Activated CD4-positive, alpha-beta T cell treated with anti-CD3 and anti-CD28 coated beads, Interleukin-2, Interleukin-6, amounts not matched to agents 100 ng/mL and 50 ng/mL, durations not matched to agents 16 hours and 8 hours (primary cell): ENCODE measurements at regions not wholly inside any gene's neighbourhood (a gene's known extent, or its start where the extent isn't known, plus 50 kb on each side); places are given as distances from the start of the nearest gene placed in this dataset.
"Not testable (repeated sequence)": the region's sequence is repeated elsewhere in the genome, so short reads cannot be mapped to it uniquely, and the experiment has no call there.

Source experiments
- DNase-seq: peaks from one replicate; pipeline ENCODE4 v3.0.0-alpha.2; 2020

DNA sequence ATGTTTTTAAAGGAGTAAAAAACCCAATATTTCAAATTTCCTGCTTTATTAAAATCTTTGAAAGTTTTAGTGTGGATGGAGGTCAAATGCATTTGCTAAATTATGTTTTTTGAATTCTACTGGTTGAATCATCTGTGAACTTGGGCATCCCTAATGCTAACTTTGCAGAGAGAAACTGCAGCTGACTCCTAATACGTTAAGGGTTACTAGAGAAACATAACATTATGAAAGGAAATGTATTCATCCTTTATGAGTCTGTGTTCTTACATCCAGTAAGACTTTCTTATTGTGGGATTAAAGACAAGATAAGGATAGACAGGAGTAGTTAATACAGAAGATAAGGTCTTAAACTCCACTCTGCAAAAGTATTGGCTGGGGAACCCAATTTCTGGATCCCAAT is 140.6 kb downstream of the FAM124B start:
- no peak for DNase-seq

DNA sequence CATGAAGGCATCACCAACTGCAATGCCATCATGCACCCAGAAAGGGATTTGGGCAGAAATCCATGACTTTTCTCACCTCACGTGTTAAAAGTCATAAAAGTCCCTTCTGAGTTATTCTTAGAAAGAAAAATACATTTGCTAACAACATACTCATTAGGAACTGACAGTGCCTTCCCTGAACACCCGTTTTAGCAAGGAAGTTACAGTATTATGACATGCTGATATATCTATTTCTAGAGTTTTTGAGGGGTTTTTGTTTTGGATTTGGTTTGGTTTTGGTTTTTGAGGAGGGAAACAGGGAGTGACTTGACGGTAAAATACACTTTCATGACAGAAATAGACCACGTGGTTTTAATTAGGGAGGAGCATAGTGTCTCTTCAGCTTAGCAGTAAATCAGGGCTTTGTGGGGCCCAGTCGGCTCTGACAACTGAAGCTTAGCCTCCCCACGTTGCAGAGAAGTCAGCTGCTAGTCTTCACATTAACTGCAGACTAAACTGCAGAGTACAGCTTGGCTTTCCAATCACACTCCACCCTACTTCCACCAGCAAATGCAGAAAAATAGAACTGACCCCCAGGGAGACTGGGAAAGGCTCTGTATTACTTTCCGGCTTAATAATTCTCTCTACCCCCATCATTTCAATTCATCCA is 141.4 kb downstream of the FAM124B start:
- no peak for DNase-seq

DNA sequence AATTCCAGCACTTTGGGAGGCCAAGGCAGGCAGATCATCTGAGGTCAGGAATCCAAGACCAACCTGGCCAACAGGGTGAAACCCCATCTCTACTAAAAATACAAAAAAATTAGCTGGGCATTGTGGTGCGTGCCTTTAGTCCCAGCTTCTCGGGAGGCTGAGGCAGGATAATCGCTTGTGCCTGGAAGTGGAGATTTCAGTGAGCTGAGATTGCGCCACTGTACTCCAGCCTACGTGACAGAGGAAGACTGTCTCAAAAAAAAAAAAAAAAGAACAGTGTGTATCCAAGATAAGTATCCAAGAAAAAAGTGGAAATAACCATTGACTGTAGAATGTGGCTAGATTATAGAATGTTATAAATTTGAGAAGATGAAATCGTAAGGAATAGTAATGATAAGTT is 142.1 kb downstream of the FAM124B start:
- DNase-seq, result no peak

DNA sequence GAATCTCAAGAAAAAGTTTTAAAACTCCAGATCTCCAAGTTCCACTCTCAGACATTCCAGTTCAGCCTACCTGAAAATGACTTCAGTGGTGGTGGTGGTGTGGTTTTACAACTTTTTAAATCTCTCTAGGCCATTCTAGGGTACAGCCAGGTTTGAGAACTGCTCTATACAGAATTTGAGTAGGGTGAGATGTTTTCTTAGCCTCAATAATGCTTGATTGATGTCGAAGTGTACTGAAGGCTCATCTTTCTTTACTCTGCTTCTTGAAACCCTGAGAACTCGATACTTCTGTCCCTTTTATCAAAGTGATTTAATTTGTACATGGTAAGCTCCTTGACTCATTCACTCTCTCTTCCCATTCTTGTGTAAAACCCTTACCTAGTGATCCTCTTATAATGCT is 143.8 kb downstream of the FAM124B start:
- DNase-seq, result no peak

DNA sequence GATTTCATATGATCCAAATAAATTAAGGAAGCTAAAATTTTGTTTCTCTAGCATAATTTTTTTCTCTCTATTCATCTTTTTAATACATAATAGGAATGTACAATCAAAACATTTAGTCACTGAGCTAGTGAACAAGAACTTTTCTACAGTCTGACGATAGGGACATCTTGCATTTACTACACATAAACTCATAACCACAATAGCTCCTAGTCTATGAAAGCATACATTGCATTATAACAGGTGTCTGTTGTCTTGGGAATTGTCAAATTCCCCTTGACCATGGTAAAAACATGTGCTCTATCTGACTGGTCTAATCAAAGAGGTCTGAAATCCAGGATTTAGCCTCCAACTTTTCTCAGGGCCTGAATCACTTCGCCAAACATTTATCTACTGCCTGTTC is 144.8 kb downstream of the FAM124B start:
- no peak for DNase-seq

DNA sequence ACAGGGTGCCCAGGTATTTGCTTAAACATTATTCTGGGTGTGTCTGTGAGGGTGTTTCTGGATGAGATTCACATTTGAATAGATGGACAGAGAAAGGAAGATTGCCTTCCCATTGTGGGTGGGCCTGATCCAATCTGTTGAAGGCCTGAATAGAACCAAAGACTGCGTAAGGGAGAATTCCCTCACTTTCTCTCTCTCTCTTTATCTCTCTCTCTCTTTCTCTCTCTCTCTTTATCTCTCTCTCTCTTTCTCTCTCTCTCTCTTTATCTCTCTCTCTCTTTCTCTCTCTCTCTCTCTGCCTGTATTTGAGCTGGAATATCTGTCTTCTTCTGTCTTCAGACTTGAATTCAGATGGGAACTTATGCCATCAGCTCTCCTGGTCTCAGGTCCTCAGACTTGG is 148.4 kb downstream of the FAM124B start:
- no peak for DNase-seq

DNA sequence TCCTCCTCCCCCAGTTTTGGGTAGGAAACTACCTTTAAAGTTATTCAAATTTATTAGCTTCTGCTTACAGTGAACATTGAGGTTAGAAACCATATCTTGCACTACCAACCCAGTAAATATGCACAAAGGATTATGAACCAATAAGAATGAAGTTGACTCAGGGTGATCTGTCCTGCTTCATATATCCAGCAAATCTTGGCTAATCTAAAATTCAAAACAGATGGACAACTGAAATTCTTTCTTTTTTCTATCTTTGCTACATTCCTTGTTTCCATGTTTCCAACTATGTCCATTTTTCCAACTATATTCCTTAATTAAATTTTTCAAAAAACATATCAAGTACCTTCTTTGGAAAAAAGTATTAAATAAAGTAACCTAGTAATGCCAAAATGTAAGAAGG is 149.3 kb downstream of the FAM124B start:
- no peak for DNase-seq

DNA sequence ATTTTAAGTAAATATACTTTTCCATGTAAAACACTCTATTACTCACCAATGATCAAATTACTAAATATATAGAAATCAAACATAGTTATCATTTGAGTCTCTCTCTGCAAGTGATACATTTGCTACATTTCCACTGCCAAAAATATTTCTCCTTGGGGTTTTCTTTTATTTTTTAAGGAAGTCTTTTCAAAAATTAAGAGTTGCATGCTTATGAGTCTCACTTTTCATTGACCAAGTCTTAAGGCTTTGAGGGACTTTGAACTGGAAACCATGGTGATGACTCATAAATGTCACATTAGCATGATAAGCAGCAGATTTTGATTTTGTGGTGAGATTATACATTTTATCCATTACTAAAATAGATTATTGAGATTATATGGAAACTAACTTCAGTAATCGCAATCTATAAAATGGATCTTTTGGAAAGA is 152.9 kb downstream of the FAM124B start:
- no peak for DNase-seq

DNA sequence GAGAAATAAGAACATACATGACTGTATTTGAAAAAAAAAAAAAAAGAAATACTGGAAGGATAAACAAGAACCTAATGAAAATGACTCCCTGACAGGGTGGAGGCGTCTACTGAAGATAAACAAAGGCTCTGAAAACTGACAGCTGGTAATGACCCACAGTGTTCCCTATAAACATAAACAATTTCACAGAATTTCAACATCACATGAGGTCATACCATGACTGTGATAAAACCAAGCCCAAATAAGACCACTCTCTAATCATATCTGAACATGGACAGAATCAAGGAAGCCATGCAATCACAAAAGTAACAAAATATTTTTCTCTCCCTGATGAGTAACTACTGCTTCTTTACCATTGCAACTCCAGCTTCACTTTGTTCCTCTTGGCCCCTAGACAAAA is 159.3 kb downstream of the FAM124B start:
- no peak for DNase-seq

DNA sequence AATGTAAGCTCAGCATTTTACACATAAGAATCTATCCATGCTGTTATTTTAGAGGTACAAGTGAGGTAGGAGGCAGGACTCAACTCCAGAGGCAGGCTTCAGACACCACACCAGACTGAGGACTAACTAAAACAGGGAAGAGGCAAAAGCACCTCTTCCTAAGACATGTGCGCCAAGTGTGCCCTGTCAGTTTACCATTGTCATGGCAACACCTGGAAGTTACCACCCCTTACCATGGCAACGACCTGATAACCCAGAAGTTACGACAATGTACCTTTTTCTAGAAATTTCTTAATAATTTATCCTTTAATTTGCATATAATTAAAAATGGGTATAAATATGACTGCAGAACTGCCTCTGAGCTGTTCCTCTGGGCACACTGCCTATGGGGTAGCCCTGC is 160.1 kb downstream of the FAM124B start:
- no peak for DNase-seq

DNA sequence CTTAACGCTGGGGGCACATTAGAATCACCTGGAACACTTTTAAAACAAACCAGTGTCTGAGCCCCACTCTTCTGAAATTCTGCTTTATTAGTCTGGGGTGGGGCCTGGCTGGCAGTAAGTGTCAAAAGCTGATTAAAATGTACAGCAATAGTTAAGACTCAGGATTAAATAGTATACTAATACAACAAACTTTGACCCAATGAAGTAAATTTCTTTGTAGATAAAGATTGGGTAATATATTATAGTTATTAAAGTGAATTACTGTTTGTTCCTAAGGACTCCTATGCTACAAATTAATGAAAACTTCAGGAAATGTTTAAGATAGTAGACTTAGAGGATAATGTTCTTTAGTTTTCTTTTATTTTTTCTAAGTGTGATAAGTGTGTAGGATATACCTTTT is 160.9 kb downstream of the FAM124B start:
- no peak for DNase-seq

DNA sequence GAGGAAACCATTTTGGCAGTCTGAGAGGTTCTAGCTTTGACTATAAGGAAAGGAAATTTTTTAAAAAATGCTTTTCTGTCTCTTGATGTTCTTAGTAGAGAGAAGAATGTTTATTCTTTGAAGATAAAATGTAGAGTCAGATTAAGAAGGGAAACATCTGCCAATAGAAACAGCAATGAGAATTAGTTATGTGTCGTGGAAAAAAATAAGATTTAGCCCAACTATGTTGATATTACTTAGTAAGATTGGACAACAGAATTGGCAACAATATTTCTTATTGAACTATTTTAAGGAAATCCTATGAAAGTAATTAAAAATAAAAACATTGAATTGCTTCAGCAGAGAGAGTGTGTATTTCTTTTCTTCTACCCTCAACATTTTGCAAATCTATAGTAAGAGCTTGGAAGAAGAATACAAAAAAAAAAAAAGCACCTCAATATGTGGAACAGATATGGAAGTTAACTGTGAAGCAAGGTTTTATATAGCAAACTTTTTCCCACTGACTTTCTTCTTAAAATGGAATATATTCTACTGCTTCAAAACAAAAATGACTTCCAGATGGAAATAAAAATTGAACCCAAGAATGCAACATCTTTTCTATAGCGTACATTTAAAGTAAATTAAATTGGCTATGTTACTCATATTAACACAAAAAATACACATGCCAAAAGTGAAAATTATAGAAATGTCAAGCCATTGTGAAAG is 177.9 kb downstream of the FAM124B start:
- no peak for DNase-seq

DNA sequence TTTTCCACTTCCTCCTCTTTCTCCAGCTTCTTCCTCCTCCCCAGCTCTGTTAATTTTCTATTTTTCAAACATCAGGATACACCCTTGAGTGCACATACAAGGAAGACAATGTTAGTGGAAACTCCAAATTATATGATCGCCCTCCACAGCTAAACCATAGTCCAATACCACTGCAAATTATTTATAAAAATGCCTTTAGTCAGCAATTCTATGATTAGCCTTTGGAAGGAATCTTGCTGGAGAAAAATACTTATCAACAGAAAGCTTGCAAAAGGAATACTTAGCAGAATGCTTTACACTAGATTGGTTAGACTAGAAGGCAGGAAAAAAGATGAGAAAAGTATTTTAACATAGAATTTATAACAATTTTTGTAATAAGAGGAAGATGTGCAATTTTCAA is 178.9 kb downstream of the FAM124B start:
- DNase-seq, result no peak

DNA sequence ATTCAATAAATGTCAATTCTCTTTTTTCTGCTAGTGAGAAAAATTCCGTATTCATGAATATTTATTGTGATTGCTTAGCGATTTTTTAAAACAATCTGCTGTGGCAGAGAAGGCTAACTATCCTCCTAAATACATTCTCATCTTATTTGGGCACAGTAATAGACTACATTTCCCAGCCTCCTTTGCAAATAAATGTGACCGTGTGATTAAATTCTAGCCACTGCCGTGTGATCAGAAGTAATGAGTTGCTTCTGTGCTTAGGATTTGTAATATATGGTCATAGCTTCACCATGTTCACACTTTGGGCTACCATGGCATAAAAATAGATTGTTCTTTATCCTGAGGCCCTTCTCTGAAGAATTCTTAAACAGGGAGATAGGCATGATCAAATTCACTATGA is 179.6 kb downstream of the FAM124B start:
- no peak for DNase-seq

DNA sequence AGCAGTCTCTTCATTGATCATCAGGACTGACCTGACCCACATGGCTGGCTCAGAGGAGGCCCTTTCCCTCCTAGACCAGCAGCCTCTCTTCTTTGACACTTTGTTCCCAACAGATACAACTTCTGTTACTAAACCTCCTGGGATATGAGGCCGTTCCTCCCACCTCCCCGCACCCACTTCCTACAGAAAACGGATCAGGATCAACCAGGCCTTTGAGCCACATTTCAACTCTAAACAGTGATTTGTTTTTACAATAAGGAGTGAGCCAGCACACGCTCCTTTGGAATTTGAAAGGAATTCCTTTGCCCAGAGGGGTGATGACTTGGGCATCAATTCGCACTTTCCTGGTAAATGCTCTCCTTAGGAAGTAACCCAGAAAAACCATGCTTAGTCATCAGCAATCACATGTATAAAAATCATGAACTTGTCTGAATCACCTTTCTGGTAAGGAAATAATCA is 180.4 kb downstream of the FAM124B start:
- no peak for DNase-seq

DNA sequence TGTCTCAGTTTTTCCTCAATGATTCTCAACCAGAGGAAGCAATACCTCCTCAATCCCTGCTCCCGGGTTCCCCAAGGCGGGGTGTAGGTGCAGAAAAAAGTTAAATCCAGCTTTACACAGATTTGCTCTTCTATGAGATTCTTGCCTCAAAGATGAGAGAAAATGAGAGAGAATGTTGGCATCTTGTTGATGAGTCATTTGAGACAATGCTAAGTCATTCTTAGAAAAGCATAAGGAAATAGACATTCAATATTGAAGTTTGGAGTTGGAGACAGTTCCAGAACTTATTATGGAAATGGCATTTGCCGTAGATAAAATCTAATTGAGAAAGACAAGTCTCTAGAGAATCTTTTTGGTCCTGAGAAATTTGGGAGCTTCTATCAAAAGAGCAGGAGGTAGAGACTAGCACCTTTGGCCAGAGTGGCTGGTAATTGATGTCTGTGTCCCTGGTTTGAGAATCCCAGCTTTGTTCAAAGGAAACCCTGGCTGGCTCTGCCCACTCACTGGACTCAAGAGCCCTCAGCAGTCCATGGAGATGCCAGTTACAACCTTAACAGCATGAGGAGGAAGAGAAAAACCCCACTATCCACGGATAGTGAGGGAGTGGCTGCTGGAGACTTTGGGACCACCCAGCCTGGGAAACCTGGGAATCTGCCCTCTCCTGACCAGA is 181.2 kb downstream of the FAM124B start:
- DNase-seq, result peak; percentile 32

DNA sequence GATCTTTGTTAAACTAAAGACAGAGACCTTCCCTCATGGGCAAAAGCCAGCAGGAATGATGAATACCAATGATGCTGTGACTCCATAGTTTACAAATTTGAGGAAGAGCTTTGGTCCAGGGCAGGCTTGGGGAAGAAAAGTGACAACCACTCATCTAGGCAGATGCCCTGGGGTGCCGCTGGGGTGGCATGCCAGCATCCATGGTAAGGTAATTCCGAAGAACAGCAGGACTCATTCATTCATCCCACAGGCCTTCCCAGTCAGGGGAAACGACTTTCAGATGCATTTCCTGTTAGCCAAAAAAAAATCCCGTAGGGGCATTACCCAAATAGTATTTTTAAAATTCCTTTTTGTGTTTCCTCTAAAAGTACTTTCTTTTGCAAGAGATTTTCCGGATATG is 180.7 kb upstream of the SERPINE2 start:
- DNase-seq, result no peak

DNA sequence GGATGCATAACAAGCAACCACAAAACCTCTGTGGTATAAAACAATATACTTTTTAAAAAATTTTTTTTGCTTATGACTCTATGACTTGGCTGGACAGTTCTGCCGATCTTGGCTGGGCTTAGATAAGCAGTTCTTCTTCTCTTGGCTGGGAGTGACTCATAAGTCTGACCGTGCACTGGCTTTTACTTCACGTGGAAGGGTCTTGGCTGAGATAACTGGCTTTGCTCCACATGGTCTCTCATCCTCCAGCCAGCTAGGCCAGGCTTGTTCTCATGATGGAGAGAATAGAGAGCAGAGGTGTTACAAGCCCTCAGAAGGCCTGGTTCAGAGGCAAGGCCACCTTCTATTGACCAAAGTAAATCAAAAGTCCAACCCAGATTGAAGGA is 178.9 kb upstream of the SERPINE2 start:
- DNase-seq, result no peak

DNA sequence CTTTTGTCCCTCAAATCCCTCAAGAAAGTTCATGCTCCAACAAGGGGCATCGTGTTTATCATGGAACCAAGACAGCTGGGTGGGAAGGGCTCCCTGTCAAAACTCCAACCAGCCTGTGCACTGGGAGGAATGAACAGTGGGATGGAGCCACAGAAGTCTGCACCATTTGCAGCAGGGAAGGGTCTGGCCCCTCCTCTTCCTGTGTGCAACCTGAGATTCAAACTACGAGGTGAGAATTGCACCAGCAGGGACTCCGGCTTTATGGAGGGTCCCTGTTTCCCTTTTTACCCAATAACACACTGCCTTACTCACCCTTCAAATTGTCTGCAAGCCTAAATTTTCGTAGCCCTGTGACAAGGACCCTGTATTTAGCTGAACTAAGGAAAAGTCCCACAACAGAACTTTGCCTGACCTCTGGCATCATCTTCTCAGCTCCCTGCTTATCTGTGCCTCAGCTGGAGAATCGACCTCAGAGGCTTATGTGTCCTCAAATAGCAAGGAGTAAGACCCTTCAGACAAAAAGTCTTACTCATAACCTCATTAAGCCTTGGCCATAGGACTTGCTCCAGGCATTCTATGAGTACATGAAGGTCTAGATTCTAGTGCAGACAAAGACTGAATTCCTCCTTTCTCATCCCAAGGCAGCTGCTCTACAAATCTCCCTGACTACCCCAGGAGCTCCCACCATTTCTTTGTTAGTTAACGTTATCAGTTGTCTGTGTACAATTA is 178.3 kb upstream of the SERPINE2 start:
- no peak for DNase-seq

DNA sequence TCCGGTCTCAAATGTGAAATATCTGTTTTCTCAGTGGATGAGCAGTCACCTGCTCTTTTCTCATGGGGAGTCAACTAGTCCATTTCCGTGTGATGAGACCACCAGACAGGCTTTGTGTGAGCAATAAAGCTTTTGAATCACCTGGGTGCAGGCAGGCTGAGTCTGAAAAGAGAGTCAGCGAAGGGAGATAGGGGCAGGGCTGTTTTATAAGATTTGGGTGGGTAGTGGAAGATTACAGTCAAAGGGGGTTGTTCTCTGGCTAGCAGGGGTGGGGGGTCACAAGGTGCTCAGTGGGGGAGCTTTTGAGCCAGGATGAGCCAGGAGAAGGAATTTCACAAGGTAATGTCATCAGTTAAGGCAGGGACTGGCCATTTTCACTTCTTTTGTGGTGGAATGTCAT is 176.5 kb upstream of the SERPINE2 start:
- DNase-seq, result not testable (repeated sequence)

DNA sequence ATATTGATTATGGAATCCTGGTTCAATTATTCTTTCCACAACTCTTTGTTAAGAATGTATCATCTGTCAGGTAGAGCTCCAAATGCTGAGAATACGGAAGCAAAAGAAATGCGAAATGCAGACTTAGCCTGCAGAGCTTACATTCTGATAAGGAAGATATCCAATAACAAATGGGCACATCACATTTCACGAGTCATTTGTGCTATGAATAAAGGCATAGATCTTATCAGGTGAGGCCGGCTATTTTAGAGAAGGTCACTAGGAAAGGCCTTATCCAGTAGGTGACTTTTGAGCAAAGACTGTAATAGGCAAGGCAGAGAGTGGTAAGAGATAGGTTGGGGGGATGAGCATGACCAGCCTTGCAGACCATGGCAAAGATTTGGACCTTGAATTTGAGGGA is 174.3 kb upstream of the SERPINE2 start:
- DNase-seq, result no peak

DNA sequence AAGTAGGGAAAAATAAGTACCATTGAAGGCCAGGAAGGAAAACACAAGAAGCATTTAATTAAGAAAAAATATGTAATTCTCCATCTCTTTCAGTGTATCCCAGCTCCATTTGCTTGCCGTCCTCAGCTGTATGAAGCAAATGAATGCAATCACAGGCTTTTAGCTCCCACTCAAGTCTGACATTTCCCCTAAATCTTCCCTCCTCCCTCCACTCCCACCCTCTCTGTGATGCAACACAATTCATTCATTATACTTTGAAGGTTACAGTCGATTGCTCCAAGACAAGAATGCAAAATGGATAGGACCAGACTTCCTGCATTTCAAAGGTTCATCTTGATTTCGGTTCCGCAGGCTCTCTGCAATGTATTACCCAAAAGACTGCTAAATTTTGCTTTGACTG is 172.7 kb upstream of the SERPINE2 start:
- no peak for DNase-seq

DNA sequence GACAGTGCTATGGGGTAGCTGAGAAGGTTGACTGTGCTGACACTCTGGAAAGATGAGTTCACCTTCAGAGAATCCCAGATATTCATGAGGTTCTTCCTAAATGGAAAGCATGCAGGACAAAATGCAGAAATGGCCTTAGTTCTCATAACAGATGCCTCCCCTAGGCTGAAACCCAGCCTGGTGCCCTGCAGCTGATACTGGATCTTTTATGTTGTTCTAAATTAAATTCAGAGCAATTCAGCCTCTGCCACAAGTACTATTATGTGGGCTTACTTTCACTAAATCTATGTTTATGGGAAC is 172.0 kb upstream of the SERPINE2 start:
- no peak for DNase-seq
